Prostate gland (tissue), 2 donors: ENCODE measurements at regions not wholly inside any gene's neighbourhood (a gene's known extent, or its start where the extent isn't known, plus 50 kb on each side); places are given as distances from the start of the nearest gene placed in this dataset.

Experiments
- DNase-seq: peaks from one replicate; pipeline ENCODE4 v3.0.0-alpha.2; 2019; ENCODE audit warnings: low spot score
- H3K27ac ChIP-seq, 2 donors: fragments of 200-600 bp; sonication (generic); 2 replicates each; pipeline ENCODE4 v1.5.1; 2017 to 2019
- H3K27me3 ChIP-seq: fragments of 200-600 bp; sonication (generic); replicated peaks from 2 replicates; pipeline ENCODE4 v1.5.1; 2019; ENCODE audit not compliant: insufficient read depth
- H3K36me3 ChIP-seq, 2 donors: fragments of 200-600 bp; sonication (generic); 1 replicate in 1 of 2; 2 replicates in 1 of 2; pipeline versions ENCODE4 v1.5.1 to v1.8.1; 2017 to 2019
- H3K4me1 ChIP-seq: fragments of 200-600 bp; sonication (generic); replicated peaks from 2 replicates; pipeline ENCODE4 v1.5.1; 2019
- H3K4me3 ChIP-seq, 2 donors: fragments of 200-600 bp; sonication (generic); 2 replicates each; pipeline ENCODE4 v1.5.1; 2017 to 2019
- H3K9me3 ChIP-seq: fragments of 200-600 bp; sonication (generic); 2 replicates; pipeline ENCODE4 v1.5.1; 2017
- POLR2A ChIP-seq: fragments of 450-650 bp; IDR thresholded peaks from one replicate; pipeline ENCODE4 v1.6.1; 2016; ENCODE audit warnings: antibody characterized with exemption, mild to moderate bottlenecking
- POLR2AphosphoS5 ChIP-seq: sonication (generic); formaldehyde crosslinking; IDR thresholded peaks from one replicate; pipeline ENCODE4 v1.6.1; 2017; ENCODE audit warnings: antibody characterized with exemption
- WGBS: methylation state at CpG from one replicate; pipeline ENCODE4 v1.1.5; 2018; 5-methylcytosine and 5-hydroxymethylcytosine counted together
- intact Hi-C: fragments of 100-400 bp; cut with DNase I; formaldehyde crosslinking; loops from one replicate; pipeline ENCODE4 v1.14.2; 2022
- TF ChIP-seq, protein P1 (sequence below), 4 experiments: fragments of 200-600 bp in 2 of 4; fragments of 450-650 bp in 2 of 4; sonication (generic) in 2 of 4; IDR thresholded peaks; 1 replicate in 3 of 4; 2 replicates in 1 of 4; pipeline ENCODE4 v1.5.1; 2016 to 2019; ENCODE audit warnings: antibody characterized with exemption in 4 of 4, mild to moderate bottlenecking in 2 of 4, moderate library complexity in 2 of 4

DNA sequence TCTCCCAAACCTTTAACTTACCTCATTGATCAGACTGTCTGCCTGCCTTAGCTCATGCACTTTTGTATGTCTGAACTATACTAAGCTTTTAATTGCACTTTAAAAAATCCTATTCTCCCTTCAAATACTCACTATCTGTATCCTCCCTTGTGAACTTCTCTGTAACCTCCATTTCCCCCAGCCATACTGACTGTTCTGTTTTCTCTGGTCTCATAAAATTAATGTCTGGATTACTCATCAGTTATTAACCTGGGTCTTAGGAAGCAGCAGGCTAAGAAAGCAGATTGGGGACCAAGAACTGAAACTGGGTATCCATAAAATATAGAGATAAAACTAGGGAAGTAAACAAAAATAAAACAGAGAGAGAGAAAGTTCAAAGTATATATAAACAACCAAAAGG, 469.3 kb upstream of the MAN1A1 start:
- DNase-seq: no peak
- Histone ChIP-seq H3K27ac (no peak overlapping the region), H3K27me3 (no peaks in the 10 kb centered on the region), H3K36me3 (no peaks in the 10 kb centered on the region), H3K4me3 (no peak overlapping the region), H3K4me1 (no peaks in the 10 kb centered on the region), H3K9me3 (no peaks in the 10 kb centered on the region)
- TF ChIP-seq, protein P1, sequence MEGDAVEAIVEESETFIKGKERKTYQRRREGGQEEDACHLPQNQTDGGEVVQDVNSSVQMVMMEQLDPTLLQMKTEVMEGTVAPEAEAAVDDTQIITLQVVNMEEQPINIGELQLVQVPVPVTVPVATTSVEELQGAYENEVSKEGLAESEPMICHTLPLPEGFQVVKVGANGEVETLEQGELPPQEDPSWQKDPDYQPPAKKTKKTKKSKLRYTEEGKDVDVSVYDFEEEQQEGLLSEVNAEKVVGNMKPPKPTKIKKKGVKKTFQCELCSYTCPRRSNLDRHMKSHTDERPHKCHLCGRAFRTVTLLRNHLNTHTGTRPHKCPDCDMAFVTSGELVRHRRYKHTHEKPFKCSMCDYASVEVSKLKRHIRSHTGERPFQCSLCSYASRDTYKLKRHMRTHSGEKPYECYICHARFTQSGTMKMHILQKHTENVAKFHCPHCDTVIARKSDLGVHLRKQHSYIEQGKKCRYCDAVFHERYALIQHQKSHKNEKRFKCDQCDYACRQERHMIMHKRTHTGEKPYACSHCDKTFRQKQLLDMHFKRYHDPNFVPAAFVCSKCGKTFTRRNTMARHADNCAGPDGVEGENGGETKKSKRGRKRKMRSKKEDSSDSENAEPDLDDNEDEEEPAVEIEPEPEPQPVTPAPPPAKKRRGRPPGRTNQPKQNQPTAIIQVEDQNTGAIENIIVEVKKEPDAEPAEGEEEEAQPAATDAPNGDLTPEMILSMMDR (IDR thresholded peaks at IDR 0.05): no peak
- TF ChIP-seq POLR2AphosphoS5 (no peak), POLR2A (no peak)
- intact Hi-C loops: no loop called here

DNA sequence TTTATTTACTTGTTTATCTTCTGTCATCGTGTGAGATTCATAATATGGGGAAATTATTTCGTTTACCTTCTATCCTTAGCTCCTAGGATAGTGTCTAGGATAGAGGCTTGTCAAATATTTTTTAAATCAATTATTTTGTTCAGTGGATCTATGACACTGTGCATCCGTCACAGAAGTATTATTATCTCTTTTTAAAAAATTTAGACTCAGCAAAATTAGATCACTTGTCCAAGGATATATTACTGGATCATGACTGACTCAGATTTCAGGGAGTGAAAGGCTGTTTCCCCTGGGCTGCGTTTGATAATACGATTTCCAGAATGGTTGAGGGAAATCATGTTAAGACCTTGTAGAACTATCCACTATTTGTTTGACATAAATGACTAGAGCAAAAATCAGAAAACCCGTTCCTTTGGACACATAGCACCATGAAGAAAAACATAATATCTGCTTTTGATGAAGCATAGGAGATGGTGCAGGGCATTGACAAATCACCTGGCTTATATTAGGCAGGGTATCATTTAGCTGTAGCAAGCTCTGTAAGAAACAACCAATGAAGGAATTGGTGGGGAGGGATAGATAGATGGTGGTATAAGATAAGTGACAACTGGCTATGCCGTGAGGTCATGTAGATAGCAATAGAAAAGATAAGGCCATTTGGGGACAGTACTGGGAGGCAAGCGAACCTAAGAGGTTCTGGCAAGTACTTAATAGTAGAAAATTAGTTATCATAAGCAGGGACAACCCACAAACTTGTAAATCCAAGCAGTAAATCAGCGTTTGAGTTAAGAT, 465.2 kb upstream of the MAN1A1 start:
- Histone ChIP-seq H3K27me3 (no peaks in the 10 kb centered on the region), H3K4me3 (no peak overlapping the region), H3K27ac (no peak overlapping the region), H3K9me3 (no peaks in the 10 kb centered on the region), H3K36me3 (no peaks in the 10 kb centered on the region), H3K4me1 (no peaks in the 10 kb centered on the region)
- no peak for DNase-seq
- TF ChIP-seq, protein P1 (IDR thresholded peaks at IDR 0.05): no peak
- no peak for TF ChIP-seq POLR2AphosphoS5
- no peak for TF ChIP-seq POLR2A
- 91% methylated on average over 9 of the region's 9 CpGs for WGBS
- intact Hi-C loops: no loop called here

DNA sequence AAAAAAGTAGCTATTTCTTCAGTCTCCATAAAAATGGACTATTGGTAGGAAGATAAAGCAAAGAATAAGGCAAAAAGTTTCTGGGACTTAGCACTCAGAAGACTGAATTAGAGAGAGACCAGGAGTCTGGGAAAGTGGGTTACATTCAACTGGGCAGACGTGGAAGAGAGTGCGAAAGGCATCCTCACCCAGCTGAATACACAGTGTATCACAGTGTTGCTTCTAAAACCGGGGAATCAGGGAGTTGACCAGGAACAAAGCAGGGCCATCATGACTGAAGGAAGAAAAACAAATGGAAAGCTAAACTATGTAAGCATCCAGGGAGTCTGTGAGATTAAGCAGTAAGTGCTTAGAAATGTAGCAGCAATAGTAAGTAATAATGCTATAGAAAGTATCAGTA, 452.9 kb upstream of the MAN1A1 start:
- Histone ChIP-seq H3K36me3 (no peaks in the 10 kb centered on the region), H3K9me3 (no peaks in the 10 kb centered on the region), H3K27me3 (no peaks in the 10 kb centered on the region), H3K27ac (no peak overlapping the region), H3K4me3 (no peak overlapping the region), H3K4me1 (no peaks in the 10 kb centered on the region)
- intact Hi-C loops: no loop called here
- DNase-seq: no peak
- WGBS: 82% methylated on average over 3 of the region's 3 CpGs
- TF ChIP-seq, protein P1 (IDR thresholded peaks at IDR 0.05): no peak
- TF ChIP-seq POLR2A: no peak

DNA sequence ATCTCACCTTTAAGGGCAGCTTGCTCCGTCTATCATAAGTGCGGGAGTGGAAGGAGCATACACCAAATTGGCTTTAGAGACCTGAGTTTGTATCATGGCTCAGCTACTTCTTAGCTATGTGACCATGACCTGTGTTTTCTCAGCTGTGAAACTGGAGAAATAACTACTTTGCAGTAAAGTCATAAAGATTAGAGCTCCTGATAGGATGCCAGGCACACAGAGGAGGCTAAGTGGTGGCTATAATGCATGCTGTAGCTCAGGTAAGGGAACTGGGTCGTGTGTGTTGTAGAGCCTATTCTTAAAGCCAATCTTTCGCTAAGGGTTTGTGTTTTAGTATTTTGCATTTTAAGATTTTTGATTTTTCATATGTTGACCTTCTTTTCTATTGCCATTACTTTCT, 451.5 kb upstream of the MAN1A1 start:
- no peak overlapping the region for H3K27ac ChIP-seq
- intact Hi-C loops: no loop called here
- no peaks in the 10 kb centered on the region for H3K27me3 ChIP-seq
- 64% methylated on average over 4 of the region's 4 CpGs for WGBS
- H3K36me3 ChIP-seq: no peaks in the 10 kb centered on the region
- no peak for DNase-seq
- TF ChIP-seq POLR2AphosphoS5 (no peak), POLR2A (no peak)
- TF ChIP-seq, protein P1 (IDR thresholded peaks at IDR 0.05): no peak
- H3K9me3 ChIP-seq: no peaks in the 10 kb centered on the region
- no peaks in the 10 kb centered on the region for H3K4me1 ChIP-seq
- no peak overlapping the region for H3K4me3 ChIP-seq

DNA sequence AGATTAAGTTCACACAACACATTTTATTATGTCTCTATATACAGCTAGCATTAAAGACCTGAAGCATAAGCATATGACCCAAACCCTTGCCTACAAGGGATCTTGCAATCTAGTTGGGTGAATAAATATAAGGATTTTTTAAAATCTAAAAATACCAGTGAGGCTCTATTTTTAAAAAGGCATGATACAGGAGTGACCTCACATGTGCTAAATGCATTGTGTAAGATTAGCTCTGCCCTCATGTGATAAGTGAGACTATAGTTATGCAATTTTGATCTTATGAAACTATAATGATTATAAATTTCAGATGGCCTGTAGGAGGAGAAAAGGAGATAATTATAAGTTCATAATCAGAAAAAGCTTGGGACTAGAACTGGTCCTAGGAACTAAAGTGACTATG, 451.0 kb upstream of the MAN1A1 start:
- Histone ChIP-seq H3K4me1 (no peaks in the 10 kb centered on the region), H3K36me3 (no peaks in the 10 kb centered on the region), H3K27ac (no peak overlapping the region), H3K9me3 (no peaks in the 10 kb centered on the region), H3K27me3 (no peaks in the 10 kb centered on the region), H3K4me3 (no peak overlapping the region)
- TF ChIP-seq POLR2A (no peak), POLR2AphosphoS5 (no peak)
- TF ChIP-seq, protein P1 (IDR thresholded peaks at IDR 0.05): no peak
- no peak for DNase-seq
- intact Hi-C loops: no loop called here
